ENCODE measurements at regions not wholly inside any gene's neighbourhood (a gene's known extent, or its start where the extent isn't known, plus 50 kb on each side); places are given as distances from the start of the nearest gene placed in this dataset.

- Histone ChIP-seq H3K9ac (ENCODE audit: low read length) (no peak overlapping the region), H3K4me1 (ENCODE audit: control insufficient read depth, insufficient read depth, low read length) (0 out of 2 replicates have a peak, but pooled peaks cover 3% of the 10 kb centered on the region), H3K4me3 (ENCODE audit: low read depth, low read length) (no peak overlapping the region), H3K36me3 (ENCODE audit: control insufficient read depth, insufficient read depth, low read length) (no peaks in the 10 kb centered on the region), H3K27me3 (ENCODE audit: control insufficient read depth, insufficient read depth, low read length) (no peaks in the 10 kb centered on the region), H3K27ac (ENCODE audit: low read depth, low read length) (no peak overlapping the region), H3K9me3 (ENCODE audit: control insufficient read depth, insufficient read depth, low read depth, low read length) (peaks cover 2% of the 10 kb centered on the region; the same call in 1 of the 2 replicates)
Observed at GRCh38 chr6:11436508-11437096, 100.9 kb upstream of the TMEM170B start.

GRCh38 chr6:11434565-11435326, 102.8 kb upstream of the TMEM170B start:
- peaks cover 2% of the 10 kb centered on the region; the same call in 1 of the 2 replicates for H3K9me3 ChIP-seq (ENCODE audit: control insufficient read depth, insufficient read depth, low read depth, low read length)
- no peaks in the 10 kb centered on the region for H3K36me3 ChIP-seq (ENCODE audit: control insufficient read depth, insufficient read depth, low read length)
- H3K9ac ChIP-seq (ENCODE audit: low read length): no peak overlapping the region
- no peak overlapping the region for H3K27ac ChIP-seq (ENCODE audit: low read depth, low read length)
- H3K4me3 ChIP-seq (ENCODE audit: low read depth, low read length): no peak overlapping the region
- peaks cover 8% of the 10 kb centered on the region for H3K4me1 ChIP-seq (ENCODE audit: control insufficient read depth, insufficient read depth, low read length)
- no peaks in the 10 kb centered on the region for H3K27me3 ChIP-seq (ENCODE audit: control insufficient read depth, insufficient read depth, low read length)

GRCh38 chr6:11433860-11434259, 103.7 kb upstream of the TMEM170B start:
- H3K27ac ChIP-seq (ENCODE audit: low read depth, low read length): no peak overlapping the region
- peaks cover 17% of the 10 kb centered on the region for H3K4me1 ChIP-seq (ENCODE audit: control insufficient read depth, insufficient read depth, low read length)
- peaks cover 2% of the 10 kb centered on the region; the same call in 1 of the 2 replicates for H3K9me3 ChIP-seq (ENCODE audit: control insufficient read depth, insufficient read depth, low read depth, low read length)
- no peaks in the 10 kb centered on the region for H3K27me3 ChIP-seq (ENCODE audit: control insufficient read depth, insufficient read depth, low read length)
- no peak overlapping the region for H3K9ac ChIP-seq (ENCODE audit: low read length)
- H3K4me3 ChIP-seq (ENCODE audit: low read depth, low read length): no peak overlapping the region
- no peaks in the 10 kb centered on the region for H3K36me3 ChIP-seq (ENCODE audit: control insufficient read depth, insufficient read depth, low read length)

GRCh38 chr6:11432713-11433450, 104.7 kb upstream of the TMEM170B start:
- H3K27ac ChIP-seq (ENCODE audit: low read depth, low read length): no peak overlapping the region
- H3K4me3 ChIP-seq (ENCODE audit: low read depth, low read length): no peak overlapping the region
- H3K9ac ChIP-seq (ENCODE audit: low read length): no peak overlapping the region
- H3K27me3 ChIP-seq (ENCODE audit: control insufficient read depth, insufficient read depth, low read length): no peaks in the 10 kb centered on the region
- peaks cover 27% of the 10 kb centered on the region for H3K4me1 ChIP-seq (ENCODE audit: control insufficient read depth, insufficient read depth, low read length)
- H3K9me3 ChIP-seq (ENCODE audit: control insufficient read depth, insufficient read depth, low read depth, low read length): peaks cover 2% of the 10 kb centered on the region; the same call in 1 of the 2 replicates
- no peaks in the 10 kb centered on the region for H3K36me3 ChIP-seq (ENCODE audit: control insufficient read depth, insufficient read depth, low read length)

- Histone ChIP-seq H3K4me1 (ENCODE audit: control insufficient read depth, insufficient read depth, low read length) (peaks cover 33% of the 10 kb centered on the region), H3K27me3 (ENCODE audit: control insufficient read depth, insufficient read depth, low read length) (no peaks in the 10 kb centered on the region), H3K9me3 (ENCODE audit: control insufficient read depth, insufficient read depth, low read depth, low read length) (peaks cover 2% of the 10 kb centered on the region; the same call in 1 of the 2 replicates), H3K36me3 (ENCODE audit: control insufficient read depth, insufficient read depth, low read length) (no peaks in the 10 kb centered on the region), H3K9ac (ENCODE audit: low read length) (no peak overlapping the region), H3K27ac (ENCODE audit: low read depth, low read length) (no peak overlapping the region), H3K4me3 (ENCODE audit: low read depth, low read length) (no peak overlapping the region)
Observed at GRCh38 chr6:11432091-11432490, 105.5 kb upstream of the TMEM170B start.

- Histone ChIP-seq H3K27me3 (ENCODE audit: control insufficient read depth, insufficient read depth, low read length) (no peaks in the 10 kb centered on the region), H3K27ac (ENCODE audit: low read depth, low read length) (no peak overlapping the region), H3K36me3 (ENCODE audit: control insufficient read depth, insufficient read depth, low read length) (no peaks in the 10 kb centered on the region), H3K9ac (ENCODE audit: low read length) (no peak overlapping the region), H3K9me3 (ENCODE audit: control insufficient read depth, insufficient read depth, low read depth, low read length) (peaks cover under 1% of the 10 kb centered on the region; the same call in 1 of the 2 replicates), H3K4me3 (ENCODE audit: low read depth, low read length) (no peak overlapping the region), H3K4me1 (ENCODE audit: control insufficient read depth, insufficient read depth, low read length) (peaks cover 35% of the 10 kb centered on the region)
Observed at GRCh38 chr6:11431455-11431937, 106.1 kb upstream of the TMEM170B start.

- Histone ChIP-seq H3K4me1 (ENCODE audit: control insufficient read depth, insufficient read depth, low read length) (peaks cover 48% of the 10 kb centered on the region), H3K27me3 (ENCODE audit: control insufficient read depth, insufficient read depth, low read length) (no peaks in the 10 kb centered on the region), H3K4me3 (ENCODE audit: low read depth, low read length) (no peak overlapping the region), H3K27ac (ENCODE audit: low read depth, low read length) (no peak overlapping the region; the same call in 1 of the 2 replicates), H3K36me3 (ENCODE audit: control insufficient read depth, insufficient read depth, low read length) (no peaks in the 10 kb centered on the region), H3K9ac (ENCODE audit: low read length) (peak overlapping the region; percentile 1), H3K9me3 (ENCODE audit: control insufficient read depth, insufficient read depth, low read depth, low read length) (no peaks in the 10 kb centered on the region)
Observed at GRCh38 chr6:11430036-11430435, 107.5 kb upstream of the TMEM170B start.

GRCh38 chr6:11429577-11429976, 108.0 kb upstream of the TMEM170B start:
- no peaks in the 10 kb centered on the region for H3K9me3 ChIP-seq (ENCODE audit: control insufficient read depth, insufficient read depth, low read depth, low read length)
- peak overlapping the region; percentile 20; the same call in 1 of the 2 replicates for H3K27ac ChIP-seq (ENCODE audit: low read depth, low read length)
- no peak overlapping the region for H3K4me3 ChIP-seq (ENCODE audit: low read depth, low read length)
- H3K9ac ChIP-seq (ENCODE audit: low read length): peak overlapping the region; percentile 0
- H3K36me3 ChIP-seq (ENCODE audit: control insufficient read depth, insufficient read depth, low read length): no peaks in the 10 kb centered on the region
- H3K4me1 ChIP-seq (ENCODE audit: control insufficient read depth, insufficient read depth, low read length): peaks cover 46% of the 10 kb centered on the region
- no peaks in the 10 kb centered on the region for H3K27me3 ChIP-seq (ENCODE audit: control insufficient read depth, insufficient read depth, low read length)

GRCh38 chr6:11428895-11429294, 108.7 kb upstream of the TMEM170B start:
- Histone ChIP-seq H3K27ac (ENCODE audit: low read depth, low read length) (peak overlapping the region; percentile 20; the same call in 1 of the 2 replicates), H3K27me3 (ENCODE audit: control insufficient read depth, insufficient read depth, low read length) (no peaks in the 10 kb centered on the region), H3K4me1 (ENCODE audit: control insufficient read depth, insufficient read depth, low read length) (peaks cover 48% of the 10 kb centered on the region), H3K36me3 (ENCODE audit: control insufficient read depth, insufficient read depth, low read length) (no peaks in the 10 kb centered on the region), H3K9me3 (ENCODE audit: control insufficient read depth, insufficient read depth, low read depth, low read length) (no peaks in the 10 kb centered on the region), H3K4me3 (ENCODE audit: low read depth, low read length) (no peak overlapping the region), H3K9ac (ENCODE audit: low read length) (peak overlapping the region; percentile 41)

- Histone ChIP-seq H3K36me3 (ENCODE audit: control insufficient read depth, insufficient read depth, low read length) (no peaks in the 10 kb centered on the region), H3K27me3 (ENCODE audit: control insufficient read depth, insufficient read depth, low read length) (no peaks in the 10 kb centered on the region), H3K4me3 (ENCODE audit: low read depth, low read length) (no peak overlapping the region), H3K9me3 (ENCODE audit: control insufficient read depth, insufficient read depth, low read depth, low read length) (no peaks in the 10 kb centered on the region), H3K9ac (ENCODE audit: low read length) (peak overlapping the region; percentile 41), H3K4me1 (ENCODE audit: control insufficient read depth, insufficient read depth, low read length) (peaks cover 48% of the 10 kb centered on the region), H3K27ac (ENCODE audit: low read depth, low read length) (peak overlapping the region; percentile 20; the same call in 1 of the 2 replicates)
Observed at GRCh38 chr6:11428371-11428770, 109.2 kb upstream of the TMEM170B start.
